ENCODE measurements at regions not wholly inside any gene's neighbourhood (a gene's known extent, or its start where the extent isn't known, plus 50 kb on each side); places are given as distances from the start of the nearest gene placed in this dataset.

- DNase-seq (ENCODE audit: low spot score), result no peak
- ATAC-seq, result no peak
- intact Hi-C loops (cut with DNase I), result no loop called here
Measured at GRCh38 chr13:112325142-112325808, 50.9 kb upstream of the SPACA7 start.

- DNase-seq (ENCODE audit: low spot score) (no peak), ATAC-seq (no peak)
- intact Hi-C loops (cut with DNase I), result no loop called here
Measured at GRCh38 chr13:112325920-112326645, 50.1 kb upstream of the SPACA7 start.

Data from sciatic nerve (tissue), 2 donors.